Fibroblast of lung (primary cell): ENCODE measurements at regions not wholly inside any gene's neighbourhood (a gene's known extent, or its start where the extent isn't known, plus 50 kb on each side); places are given as distances from the start of the nearest gene placed in this dataset.
"Not testable (repeated sequence)": the region's sequence is repeated elsewhere in the genome, so short reads cannot be mapped to it uniquely, and the experiment has no call there.

Experiments used
- DNase-seq, 2 donors: peaks; one replicate each; pipeline versions ENCODE4 v3.0.0 to v3.0.0-alpha.2; 2010; ENCODE audit warnings: low read depth in 2 of 2
- H2AFZ ChIP-seq: 2 replicates; pipeline ENCODE4 v1.5.1; 2012; ENCODE audit warnings: low read length, control low read depth, inconsistent platforms
- H3K27ac ChIP-seq: 2 replicates; pipeline ENCODE4 v1.5.1; 2011; ENCODE audit warnings: low read length, control low read depth; ENCODE audit not compliant: insufficient read depth
- H3K27me3 ChIP-seq: 2 replicates; pipeline ENCODE4 v1.5.1; 2011; ENCODE audit warnings: mild to moderate bottlenecking, low read length; ENCODE audit not compliant: control insufficient read depth, insufficient read depth
- H3K36me3 ChIP-seq: 2 replicates; pipeline ENCODE4 v1.5.1; 2011; ENCODE audit warnings: low read length; ENCODE audit not compliant: control insufficient read depth, insufficient read depth
- H3K4me1 ChIP-seq: 2 replicates; pipeline ENCODE4 v1.5.1; 2011; ENCODE audit warnings: low read length; ENCODE audit not compliant: control insufficient read depth, insufficient read depth; ENCODE audit errors: extremely low read depth
- H3K4me2 ChIP-seq: 2 replicates; pipeline ENCODE4 v1.5.1; 2011; ENCODE audit warnings: low read length, control low read depth; ENCODE audit not compliant: insufficient read depth; ENCODE audit errors: extremely low read depth
- H3K4me3 ChIP-seq, 4 experiments: fragments of 200-600 bp in 1 of 4; sonication (generic) in 1 of 4; replicated peaks in 1 of 4; 2 replicates each; pipeline ENCODE4 v1.5.1; 2011 to 2016; ENCODE audit warnings: low read length in 4 of 4, low read depth in 3 of 4, mild to moderate bottlenecking in 3 of 4, control low read depth in 2 of 4, inconsistent platforms in 1 of 4, mixed read lengths in 1 of 4; ENCODE audit not compliant: insufficient read depth in 1 of 4; ENCODE audit errors: control extremely low read depth in 1 of 4
- H3K79me2 ChIP-seq: 2 replicates; pipeline ENCODE4 v1.5.1; 2012; ENCODE audit warnings: mild to moderate bottlenecking, low read length, inconsistent platforms; ENCODE audit not compliant: control insufficient read depth, insufficient read depth
- H3K9ac ChIP-seq: 2 replicates; pipeline ENCODE4 v1.5.1; 2011; ENCODE audit warnings: mild to moderate bottlenecking, low read length, control low read depth; ENCODE audit not compliant: insufficient read depth
- H3K9me3 ChIP-seq: 2 replicates; pipeline ENCODE4 v1.5.1; 2012; ENCODE audit warnings: low read depth, low read length; ENCODE audit not compliant: control insufficient read depth, insufficient read depth
- H4K20me1 ChIP-seq: 2 replicates; pipeline ENCODE4 v1.5.1; 2011; ENCODE audit warnings: low read length; ENCODE audit not compliant: control insufficient read depth, insufficient read depth; ENCODE audit errors: extremely low read depth
- CTCF ChIP-seq, 2 donors: IDR thresholded peaks in 1 of 2; conservative IDR thresholded peaks in 1 of 2; 1 replicate in 1 of 2; 2 replicates in 1 of 2; pipeline ENCODE4 v1.5.1; 2011 to 2012; ENCODE audit warnings: low read length in 2 of 2, control low read depth in 1 of 2, inconsistent platforms in 1 of 2, low read depth in 1 of 2, mild to moderate bottlenecking in 1 of 2
- EZH2 ChIP-seq: IDR thresholded peaks from 2 replicates; pipeline ENCODE4 v1.5.1; 2012; ENCODE audit warnings: low read length, control low read depth, mild to moderate bottlenecking; ENCODE audit errors: missing control alignments

GRCh38 chr21:33146467-33146866, 76.5 kb downstream of the OLIG1 start:
- H3K4me3 ChIP-seq = no peak overlapping the region
- no peak overlapping the region for H2AFZ ChIP-seq
- H3K4me1 ChIP-seq = no peaks in the 10 kb centered on the region
- no peak for DNase-seq
- H3K4me2 ChIP-seq = no peak overlapping the region
- H3K36me3 ChIP-seq = no peaks in the 10 kb centered on the region
- H3K27me3 ChIP-seq = peaks cover 9% of the 10 kb centered on the region
- no peaks in the 10 kb centered on the region for H4K20me1 ChIP-seq
- no peak overlapping the region for H3K9ac ChIP-seq
- no peaks in the 10 kb centered on the region for H3K9me3 ChIP-seq
- H3K79me2 ChIP-seq = no peaks in the 10 kb centered on the region
- no peak for TF ChIP-seq EZH2
- no peak for TF ChIP-seq CTCF (conservative IDR thresholded peaks at IDR 0.05 in 1 of 2, IDR thresholded peaks at IDR 0.05 in 1 of 2; ENCODE audit: low read depth in 1 of 2, low read length in 2 of 2)
- H3K27ac ChIP-seq = no peak overlapping the region

GRCh38 chr21:33149181-33149580, 79.2 kb downstream of the OLIG1 start:
- Histone ChIP-seq H2AFZ (no peak overlapping the region), H3K27ac (no peak overlapping the region), H4K20me1 (no peaks in the 10 kb centered on the region), H3K9ac (no peak overlapping the region), H3K79me2 (no peaks in the 10 kb centered on the region), H3K36me3 (no peaks in the 10 kb centered on the region), H3K4me3 (no peak overlapping the region), H3K27me3 (peaks cover 19% of the 10 kb centered on the region), H3K4me1 (no peaks in the 10 kb centered on the region), H3K4me2 (no peak overlapping the region), H3K9me3 (no peaks in the 10 kb centered on the region)
- no peak for TF ChIP-seq EZH2
- no peak for TF ChIP-seq CTCF (conservative IDR thresholded peaks at IDR 0.05 in 1 of 2, IDR thresholded peaks at IDR 0.05 in 1 of 2; ENCODE audit: low read depth in 1 of 2, low read length in 2 of 2)
- no peak for DNase-seq

DNA sequence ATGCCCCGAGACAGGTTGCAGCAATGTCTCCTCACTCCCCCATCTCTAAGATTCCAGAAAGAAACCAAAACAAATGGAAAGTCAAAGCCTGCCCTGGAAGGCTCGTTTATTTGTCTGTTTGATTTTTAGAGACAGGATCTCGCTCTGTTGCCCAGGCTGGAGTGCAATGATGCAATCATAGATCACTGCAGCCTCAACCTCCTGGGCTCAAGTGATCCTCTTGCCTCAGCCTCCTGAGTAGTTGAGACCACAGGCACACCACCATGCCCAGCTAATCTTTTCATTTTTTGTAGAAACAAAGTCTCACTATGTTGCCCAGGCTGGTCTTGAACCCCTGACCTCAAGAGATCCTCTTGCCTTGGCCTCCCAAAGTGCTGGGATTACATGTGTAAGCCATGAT, 78.8 kb upstream of the IFNAR2 start:
- not testable (repeated sequence) for H3K4me3 ChIP-seq, H3K27ac ChIP-seq, DNase-seq, H3K79me2 ChIP-seq, H3K36me3 ChIP-seq, H3K9ac ChIP-seq, H3K4me2 ChIP-seq, H3K9me3 ChIP-seq, H3K4me1 ChIP-seq, H2AFZ ChIP-seq, H4K20me1 ChIP-seq
- H3K27me3 ChIP-seq = peaks cover 16% of the 10 kb centered on the region
